DMS53 treated with DMSO at 0.1 percent for 48 hours (cell line): ENCODE measurements at regions not wholly inside any gene's neighbourhood (a gene's known extent, or its start where the extent isn't known, plus 50 kb on each side); places are given as distances from the start of the nearest gene placed in this dataset.
A peak's percentile ranks its signal among the peaks of the same experiment; 100 is the strongest.
"Not testable (repeated sequence)": the region's sequence is repeated elsewhere in the genome, so short reads cannot be mapped to it uniquely, and the experiment has no call there.

Experiments used
- DNase-seq: peaks from one replicate; lab custom pipeline; 2025; ENCODE audit not compliant: unreplicated experiment; lab: John Stamatoyannopoulos, UW

- DNase-seq = not testable (repeated sequence)
These were observed 61.3 kb downstream of the ZNF860 start for GRCh38 chr3:32042867-32043266.

DNA sequence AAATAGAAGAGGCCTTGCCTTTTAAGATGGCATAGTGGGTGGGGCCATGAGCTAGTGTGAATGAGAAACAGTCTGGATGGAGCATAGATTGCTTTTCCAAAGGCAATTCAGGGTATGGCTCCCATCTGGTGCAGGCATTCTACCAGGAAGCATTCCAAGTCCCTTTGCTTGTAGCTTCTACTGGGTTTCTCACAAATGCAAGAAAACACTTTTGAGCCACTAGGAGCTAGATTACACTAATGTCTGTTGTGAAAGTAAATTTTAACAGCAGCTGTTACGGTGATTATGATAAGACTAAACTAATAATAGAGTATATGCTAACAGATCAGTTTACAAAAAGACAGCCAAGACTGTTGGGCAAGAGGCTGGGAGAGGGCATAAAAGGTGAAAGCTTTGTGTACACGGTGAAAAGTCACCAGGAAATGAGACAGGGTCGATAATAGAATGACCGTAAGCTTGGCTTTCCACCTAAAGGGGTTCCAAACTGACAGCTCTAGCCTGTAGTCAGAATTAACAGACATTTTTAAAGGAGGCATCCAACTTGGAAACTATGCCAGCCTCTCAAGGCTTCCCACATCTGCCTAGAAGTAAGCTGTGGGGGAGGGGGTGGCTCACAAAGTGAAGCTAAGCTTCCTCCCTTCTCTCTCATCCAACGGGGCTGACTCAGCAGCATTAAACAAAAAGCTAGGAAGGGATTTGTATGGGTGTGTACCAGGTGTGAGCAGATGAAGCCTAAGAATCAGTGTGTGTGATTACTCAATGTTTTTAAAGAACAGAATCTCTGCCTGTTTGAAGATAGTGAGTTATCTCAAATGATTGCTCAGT is 61.1 kb upstream of the GPD1L start:
- peak; percentile 33 for DNase-seq

DNA sequence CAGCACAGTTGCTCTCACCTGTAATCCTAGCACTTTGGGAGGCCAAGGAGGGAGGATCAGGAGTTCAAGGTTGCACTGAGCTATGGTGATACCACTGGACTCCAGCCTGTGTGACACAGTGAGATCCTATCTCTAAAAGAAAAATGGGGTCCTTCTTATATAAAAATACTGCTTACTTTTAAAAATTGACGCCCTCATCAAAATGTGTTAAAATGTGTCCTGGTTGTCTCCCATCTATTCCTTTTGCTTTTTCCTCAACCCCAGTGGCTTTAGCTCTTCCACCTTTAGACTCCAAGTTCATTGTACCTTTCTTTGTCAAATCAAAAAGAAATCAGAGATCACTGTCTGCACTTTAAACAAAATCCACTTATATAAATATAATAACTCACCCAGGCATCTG is 60.3 kb upstream of the GPD1L start:
- DNase-seq = no peak

- DNase-seq = no peak
These were observed 57.8 kb upstream of the GPD1L start for GRCh38 chr3:32048487-32049182.

DNA sequence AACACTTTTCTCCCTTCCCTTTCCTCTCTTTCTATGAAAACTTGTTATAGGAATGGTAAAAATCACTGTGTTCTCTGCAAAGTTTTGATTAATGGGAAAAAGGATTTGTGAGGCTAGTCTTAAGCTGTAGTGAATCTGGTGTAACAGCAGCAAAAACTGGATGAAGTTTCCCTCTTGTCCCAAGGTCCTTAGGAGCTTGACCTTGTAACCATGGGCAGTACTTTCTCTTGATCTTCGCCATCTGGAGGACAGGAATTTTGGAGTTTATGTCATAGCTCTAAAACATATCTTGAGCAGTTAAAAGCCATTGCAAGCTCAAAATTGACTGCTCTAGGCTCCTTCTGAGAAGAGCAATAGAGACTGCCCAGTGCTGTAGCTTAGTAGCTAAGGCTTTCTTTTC is 56.5 kb upstream of the GPD1L start:
- DNase-seq = no peak

- DNase-seq = not testable (repeated sequence)
These were observed 54.2 kb upstream of the GPD1L start for GRCh38 chr3:32052230-32052629.

DNA sequence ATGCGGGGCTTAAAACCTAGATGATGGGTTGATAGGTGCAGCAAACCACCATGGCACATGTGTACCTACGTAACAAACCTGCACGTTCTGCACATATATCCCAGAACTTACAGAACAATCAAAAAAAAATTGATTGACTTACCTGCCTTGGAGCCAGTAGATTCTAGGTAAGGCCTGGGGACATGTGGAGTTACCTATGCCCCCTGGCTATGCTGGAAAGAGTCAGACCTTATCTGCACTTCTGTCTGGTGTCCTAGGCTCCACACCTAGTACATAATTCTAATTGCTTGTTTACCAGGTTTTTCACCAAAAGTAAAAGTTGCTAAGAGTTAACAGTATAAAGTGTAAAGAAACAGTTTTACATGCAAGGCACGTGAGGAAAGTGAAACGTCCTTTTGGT is 53.6 kb upstream of the GPD1L start:
- not testable (repeated sequence) for DNase-seq

DNA sequence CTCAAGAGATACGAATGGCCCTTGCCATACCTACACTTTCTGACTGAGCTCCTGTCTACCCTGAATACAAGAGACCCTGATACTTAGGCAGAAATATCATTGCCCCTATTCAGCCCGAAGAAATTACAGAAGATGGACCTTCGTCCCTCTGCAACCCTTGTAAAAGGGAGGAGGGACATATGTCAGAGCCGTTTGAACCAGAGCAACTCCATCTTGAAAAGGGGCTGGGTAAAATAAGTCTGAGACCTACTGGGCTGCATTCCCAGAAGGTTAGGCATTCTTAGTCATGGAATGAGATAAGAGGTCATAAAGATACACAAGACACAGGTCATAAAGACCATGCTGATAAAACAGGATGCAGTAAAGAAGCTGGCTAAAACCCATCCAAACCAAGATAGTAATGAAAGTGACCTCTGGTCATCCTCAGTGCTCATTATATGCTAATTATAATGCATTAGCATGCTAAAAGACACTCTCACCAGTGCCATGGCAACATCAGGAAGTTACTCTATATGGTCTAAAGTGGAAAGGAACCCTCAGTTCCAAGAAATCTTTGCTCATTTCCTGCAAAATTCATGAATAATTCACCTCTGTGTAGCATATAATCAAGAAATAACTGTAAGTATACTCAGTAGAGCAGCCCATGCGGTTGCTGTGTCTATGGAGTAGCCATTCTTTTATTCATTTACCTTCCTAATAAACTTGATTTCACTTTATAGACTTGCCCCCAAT is 49.7 kb upstream of the GPD1L start:
- DNase-seq = no peak
